ENCODE measurements at regions not wholly inside any gene's neighbourhood (a gene's known extent, or its start where the extent isn't known, plus 50 kb on each side); places are given as distances from the start of the nearest gene placed in this dataset.

DNA sequence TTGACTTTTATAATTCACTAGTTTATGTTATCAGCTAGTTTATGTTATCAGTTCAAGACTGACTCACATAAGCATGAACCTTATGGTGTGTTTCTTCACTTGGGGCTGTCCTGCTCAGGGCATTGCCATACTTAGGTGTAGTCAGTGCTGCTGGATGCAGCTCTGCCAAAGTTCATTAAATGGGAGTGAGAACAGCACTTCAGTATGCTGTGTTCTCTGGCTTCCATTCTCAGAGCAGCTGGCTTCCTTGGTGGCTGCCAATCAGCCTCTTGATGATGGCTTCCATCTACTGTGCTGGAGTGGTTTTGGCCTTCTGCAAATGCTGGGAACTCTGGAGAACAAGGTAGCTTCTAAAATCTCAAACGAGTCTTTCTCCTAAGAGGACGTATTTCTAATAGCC, 170.7 kb downstream of the TDRD15 start:
- TF ChIP-seq EP300 (IDR thresholded peaks at IDR 0.05): no peak
- no peak for TF ChIP-seq CTCF (IDR thresholded peaks at IDR 0.05)
